Cardiac muscle cell (in vitro differentiated cells and primary cell): ENCODE measurements at regions not wholly inside any gene's neighbourhood (a gene's known extent, or its start where the extent isn't known, plus 50 kb on each side); places are given as distances from the start of the nearest gene placed in this dataset.

Experiments used
- DNase-seq, 2 donors: peaks; one replicate each; pipeline versions ENCODE4 v3.0.0 to v3.0.0-alpha.2; 2010 to 2017; ENCODE audit warnings: low read depth in 1 of 2, low spot score in 1 of 2
- H3K27ac ChIP-seq: fragments of 200-600 bp; sonication (generic); 2 replicates; pipeline ENCODE4 v1.5.1; 2016
- H3K27me3 ChIP-seq: fragments of 200-600 bp; sonication (generic); 2 replicates; pipeline ENCODE4 v1.6.0; 2016; ENCODE audit warnings: control low read depth
- H3K36me3 ChIP-seq: fragments of 200-600 bp; sonication (generic); 2 replicates; pipeline ENCODE4 v1.5.1; 2016; ENCODE audit warnings: control low read depth
- H3K4me1 ChIP-seq: fragments of 200-600 bp; sonication (generic); 2 replicates; pipeline ENCODE4 v1.8.1; 2017; ENCODE audit warnings: low read depth, mild to moderate bottlenecking, mixed run types
- H3K4me3 ChIP-seq: fragments of 200-600 bp; sonication (generic); 2 replicates; pipeline ENCODE4 v1.5.1; 2016; ENCODE audit warnings: mild to moderate bottlenecking
- H3K9me3 ChIP-seq: fragments of 200-600 bp; sonication (generic); 2 replicates; pipeline ENCODE4 v1.5.1; 2017; ENCODE audit warnings: low read depth, mild to moderate bottlenecking, control low read depth
- CTCF ChIP-seq: IDR thresholded peaks from 2 replicates; pipeline ENCODE4 v1.5.1; 2012; ENCODE audit warnings: low read depth, mild to moderate bottlenecking, low read length

- Histone ChIP-seq H3K9me3 (no peaks in the 10 kb centered on the region), H3K27me3 (no peaks in the 10 kb centered on the region), H3K4me1 (no peaks in the 10 kb centered on the region), H3K4me3 (no peak overlapping the region), H3K36me3 (no peaks in the 10 kb centered on the region), H3K27ac (no peak overlapping the region)
- TF ChIP-seq CTCF: no peak
- DNase-seq: no peak
These were observed 527.2 kb downstream of the GBA3 start for GRCh38 chr4:23219779-23220408.

DNA sequence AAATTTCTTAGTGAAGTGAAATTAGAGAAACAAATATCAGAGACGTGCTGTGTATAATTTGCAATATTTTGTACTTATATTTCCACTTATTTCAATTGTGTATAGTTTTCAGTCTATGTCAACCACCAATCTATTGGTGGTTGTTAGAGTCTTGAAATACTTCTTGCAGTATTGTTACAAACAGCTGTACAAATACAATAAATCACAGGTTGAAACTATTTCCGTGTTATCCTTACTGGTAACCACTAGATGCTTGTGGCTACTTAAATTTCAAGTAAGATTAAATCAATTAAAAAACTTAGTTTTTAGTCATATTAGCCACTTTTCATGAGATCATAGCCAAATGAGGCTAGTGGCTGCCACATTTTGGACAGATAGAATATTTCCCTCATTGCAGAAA lies 520.5 kb downstream of the GBA3 start:
- H3K27me3 ChIP-seq: no peaks in the 10 kb centered on the region
- H3K4me3 ChIP-seq: no peak overlapping the region
- no peaks in the 10 kb centered on the region for H3K36me3 ChIP-seq
- DNase-seq: no peak
- H3K4me1 ChIP-seq: no peaks in the 10 kb centered on the region
- no peak for TF ChIP-seq CTCF
- no peaks in the 10 kb centered on the region for H3K9me3 ChIP-seq
- no peak overlapping the region for H3K27ac ChIP-seq

DNA sequence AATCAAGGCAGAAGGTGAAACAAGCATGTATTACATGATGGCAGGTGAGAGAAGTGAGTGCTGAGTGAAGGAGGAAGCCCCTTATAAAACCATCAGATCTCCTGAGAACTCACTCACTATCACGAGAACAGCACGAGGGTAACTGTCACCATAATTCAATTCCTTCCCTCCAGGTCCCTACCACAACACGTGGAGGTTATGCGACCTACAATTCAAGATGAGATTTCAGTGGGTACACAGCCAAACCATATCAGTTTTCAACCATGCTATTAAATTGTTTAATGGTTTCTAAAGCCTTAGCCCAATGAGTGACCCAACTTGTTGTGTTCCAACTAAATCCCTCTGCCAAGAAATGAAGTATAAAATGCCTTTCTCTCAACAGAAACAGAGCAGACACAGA lies 519.8 kb downstream of the GBA3 start:
- H3K9me3 ChIP-seq: no peaks in the 10 kb centered on the region
- H3K4me3 ChIP-seq: no peak overlapping the region
- no peaks in the 10 kb centered on the region for H3K36me3 ChIP-seq
- DNase-seq: no peak
- H3K4me1 ChIP-seq: no peaks in the 10 kb centered on the region
- H3K27ac ChIP-seq: no peak overlapping the region
- TF ChIP-seq CTCF: no peak
- H3K27me3 ChIP-seq: no peaks in the 10 kb centered on the region

GRCh38 chr4:23207059-23207458 lies 514.3 kb downstream of the GBA3 start:
- no peak for DNase-seq
- H3K4me1 ChIP-seq: no peaks in the 10 kb centered on the region
- no peak overlapping the region for H3K4me3 ChIP-seq
- TF ChIP-seq CTCF: no peak
- H3K9me3 ChIP-seq: no peaks in the 10 kb centered on the region
- no peaks in the 10 kb centered on the region for H3K36me3 ChIP-seq
- no peaks in the 10 kb centered on the region for H3K27me3 ChIP-seq
- no peak overlapping the region for H3K27ac ChIP-seq

GRCh38 chr4:23202712-23203247 lies 510.0 kb downstream of the GBA3 start:
- no peak for DNase-seq
- H3K9me3 ChIP-seq: no peaks in the 10 kb centered on the region
- H3K27me3 ChIP-seq: no peaks in the 10 kb centered on the region
- TF ChIP-seq CTCF: no peak
- no peaks in the 10 kb centered on the region for H3K36me3 ChIP-seq
- no peaks in the 10 kb centered on the region for H3K4me1 ChIP-seq
- no peak overlapping the region for H3K27ac ChIP-seq
- no peak overlapping the region for H3K4me3 ChIP-seq
